AG04449 (cell line): ENCODE measurements at regions not wholly inside any gene's neighbourhood (a gene's known extent, or its start where the extent isn't known, plus 50 kb on each side); places are given as distances from the start of the nearest gene placed in this dataset.
"Not testable (repeated sequence)": the region's sequence is repeated elsewhere in the genome, so short reads cannot be mapped to it uniquely, and the experiment has no call there.

Experiments
- CTCF ChIA-PET: fragments of 350-600 bp; formaldehyde crosslinking; extraction: SDS; loops from one replicate; lab custom pipeline; 2021; ENCODE audit warnings: antibody characterized with exemption; lab: Yijun Ruan, JAX
- POLR2A ChIA-PET: fragments of 400-600, 350-600 bp; formaldehyde crosslinking; extraction: SDS; loops from one replicate; lab custom pipeline; 2020; ENCODE audit warnings: antibody characterized with exemption, inconsistent platforms; lab: Yijun Ruan, JAX
- DNase-seq: peaks from one replicate; pipeline ENCODE4 v3.0.0-alpha.2; 2010; ENCODE audit warnings: low read depth, low spot score
- H3K4me3 ChIP-seq: 2 replicates; pipeline ENCODE4 v1.5.1; 2011; ENCODE audit warnings: low read depth, mild to moderate bottlenecking, control low read depth, low read length
- CTCF ChIP-seq: IDR thresholded peaks from one replicate; pipeline ENCODE4 v1.5.1; 2011; ENCODE audit warnings: mild to moderate bottlenecking, moderate library complexity, low read length, control low read depth, inconsistent platforms; ENCODE audit not compliant: insufficient read depth; ENCODE audit errors: missing control alignments

- POLR2A ChIA-PET = no interaction called here
- DNase-seq = no peak
- CTCF ChIA-PET = no interaction called here
These were observed 817.1 kb upstream of the CDH9 start for GRCh38 chr5:27855491-27855890.

GRCh38 chr5:27854243-27854852 lies 816.0 kb upstream of the CDH9 start:
- TF ChIP-seq CTCF = no peak
- H3K4me3 ChIP-seq = no peak overlapping the region
- DNase-seq = no peak
- POLR2A ChIA-PET = no interaction called here
- CTCF ChIA-PET = no interaction called here

More at GRCh38 chr5:27855491-27855890, 817.1 kb upstream of the CDH9 start:
- H3K4me3 ChIP-seq = no peak overlapping the region
- no peak for TF ChIP-seq CTCF

- ChIA-PET CTCF (no interaction called here), POLR2A (no interaction called here)
- H3K4me3 ChIP-seq = no peak overlapping the region
- DNase-seq = no peak
- TF ChIP-seq CTCF = no peak
These were observed 806.9 kb upstream of the CDH9 start for GRCh38 chr5:27845248-27845647.

DNA sequence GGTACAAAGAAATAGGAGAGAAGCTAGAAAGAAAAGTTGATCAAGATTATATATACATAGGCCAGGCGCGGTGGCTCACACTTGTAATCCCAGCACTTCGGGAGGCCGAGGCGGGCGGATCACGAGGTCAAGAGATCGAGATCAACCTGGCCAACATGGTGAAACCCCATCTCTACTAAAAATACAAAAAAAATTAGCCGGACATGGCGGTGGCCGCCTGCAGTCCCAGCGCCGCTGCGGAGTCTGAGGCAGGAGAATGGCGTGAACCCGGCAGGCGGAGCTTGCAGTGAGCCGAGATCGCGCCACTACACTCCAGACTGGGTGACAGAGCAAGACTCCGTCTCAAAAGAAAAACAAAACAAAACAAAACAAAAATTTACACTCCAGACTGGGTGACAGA lies 798.3 kb upstream of the CDH9 start:
- not testable (repeated sequence) for DNase-seq

DNA sequence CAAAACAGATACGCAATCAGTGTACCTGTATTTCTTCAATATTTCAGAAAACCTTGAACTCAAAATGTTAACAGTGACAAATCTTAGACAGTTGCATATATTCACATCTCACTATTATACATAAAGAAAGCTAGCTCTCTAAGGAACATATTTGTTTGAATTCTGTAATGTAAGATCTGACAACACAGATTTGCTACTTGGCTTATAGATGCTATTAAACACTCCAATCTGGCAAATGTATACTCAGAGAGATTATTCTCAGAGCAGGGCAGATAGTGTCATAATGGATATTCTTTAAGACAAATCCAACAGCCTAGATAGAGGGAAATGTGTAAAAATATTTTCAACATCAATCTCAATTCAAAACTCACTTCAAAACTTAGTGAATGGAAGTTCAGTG lies 794.5 kb upstream of the CDH9 start:
- POLR2A ChIA-PET = no interaction called here
- TF ChIP-seq CTCF = no peak
- H3K4me3 ChIP-seq = no peak overlapping the region
- no peak for DNase-seq
- CTCF ChIA-PET = no interaction called here

More for the DNA sequence above, 798.3 kb upstream of the CDH9 start:
- CTCF ChIA-PET, POLR2A ChIA-PET, H3K4me3 ChIP-seq: not testable (repeated sequence)

DNA sequence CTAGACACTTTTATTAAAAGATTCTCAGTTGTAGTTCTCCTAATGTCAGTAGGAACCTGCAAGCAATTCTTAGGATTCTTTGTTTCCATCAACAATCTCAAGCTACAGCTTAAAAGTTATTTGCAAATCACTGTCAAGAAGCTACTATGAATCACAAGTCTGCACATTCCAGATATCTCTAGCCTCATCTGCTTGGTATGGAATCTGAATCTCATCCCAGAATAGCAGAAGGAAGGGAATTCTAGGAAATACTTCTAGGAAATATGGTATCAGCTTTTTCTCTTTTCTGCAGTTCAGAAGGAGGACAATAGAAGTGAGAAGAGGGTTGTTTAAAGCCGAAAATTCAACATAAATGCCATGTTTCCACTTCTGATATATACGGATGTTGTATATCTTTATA lies 792.2 kb upstream of the CDH9 start:
- CTCF ChIA-PET = no interaction called here
- TF ChIP-seq CTCF = no peak
- POLR2A ChIA-PET = no interaction called here
- DNase-seq = no peak
- H3K4me3 ChIP-seq = no peak overlapping the region

DNA sequence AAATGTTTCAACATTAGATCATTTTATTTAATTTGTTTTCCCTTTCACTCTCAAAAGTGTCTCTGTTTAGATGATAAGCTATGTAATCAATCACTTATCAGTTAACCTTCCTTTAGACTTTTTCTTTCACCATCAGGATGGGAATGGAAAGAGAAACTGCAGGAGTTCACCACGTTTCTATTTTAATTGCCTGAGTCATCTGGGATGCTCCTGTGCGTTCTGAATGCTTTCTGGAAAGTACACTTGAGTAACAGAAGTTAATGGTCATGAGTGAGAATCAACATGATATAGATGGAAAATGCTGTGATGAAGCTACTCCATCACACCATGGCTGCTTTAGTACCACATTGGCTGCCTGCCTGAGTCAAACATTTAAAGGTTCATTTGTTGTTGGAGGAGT lies 783.3 kb upstream of the CDH9 start:
- CTCF ChIA-PET = no interaction called here
- POLR2A ChIA-PET = no interaction called here
- no peak for TF ChIP-seq CTCF
- no peak for DNase-seq
- H3K4me3 ChIP-seq = no peak overlapping the region
